ENCODE measurements at regions not wholly inside any gene's neighbourhood (a gene's known extent, or its start where the extent isn't known, plus 50 kb on each side); places are given as distances from the start of the nearest gene placed in this dataset.

GRCh38 chr12:114916124-114916523 is 232.1 kb upstream of the TBX3 start:
- TF ChIP-seq POLR2AphosphoS5 (IDR thresholded peaks at IDR 0.05; ENCODE audit: low read depth, low read length) (no peak), NRF1 (IDR thresholded peaks at IDR 0.05; ENCODE audit: low read depth, low read length) (no peak)

Data from H1 (cell line).